PFSK-1 (cell line): ENCODE measurements at regions not wholly inside any gene's neighbourhood (a gene's known extent, or its start where the extent isn't known, plus 50 kb on each side); places are given as distances from the start of the nearest gene placed in this dataset.

Experiments
- FOXP2 ChIP-seq: optimal IDR thresholded peaks from 2 replicates; pipeline ENCODE3; 2011; ENCODE audit warnings: borderline replicate concordance, control low read depth, inconsistent platforms; ENCODE audit not compliant: insufficient read depth; ENCODE audit errors: extremely low read length, extremely low read depth
- POLR2AphosphoS5 ChIP-seq: IDR thresholded peaks from 2 replicates; pipeline ENCODE4 v1.6.1; 2012; ENCODE audit warnings: low read depth, mild to moderate bottlenecking, control low read depth, low read length, moderate library complexity
- REST ChIP-seq, 2 experiments: IDR thresholded peaks; 2 replicates each; pipeline versions ENCODE4 v1.6.1 to v1.8.0; 2011 to 2012; ENCODE audit warnings: low read depth in 2 of 2, low read length in 2 of 2, control low read depth in 1 of 2, inconsistent platforms in 1 of 2, mild to moderate bottlenecking in 1 of 2, moderate library complexity in 1 of 2; ENCODE audit not compliant: insufficient read depth in 1 of 2
- SIN3A ChIP-seq: IDR thresholded peaks from 2 replicates; pipeline ENCODE4 v1.6.1; 2012; ENCODE audit warnings: mild to moderate bottlenecking, low read length, moderate library complexity, borderline replicate concordance; ENCODE audit not compliant: insufficient read depth
- TAF1 ChIP-seq: IDR thresholded peaks from 2 replicates; pipeline ENCODE4 v1.6.1; 2012; ENCODE audit warnings: low read length, control low read depth, borderline replicate concordance; ENCODE audit not compliant: insufficient read depth

DNA sequence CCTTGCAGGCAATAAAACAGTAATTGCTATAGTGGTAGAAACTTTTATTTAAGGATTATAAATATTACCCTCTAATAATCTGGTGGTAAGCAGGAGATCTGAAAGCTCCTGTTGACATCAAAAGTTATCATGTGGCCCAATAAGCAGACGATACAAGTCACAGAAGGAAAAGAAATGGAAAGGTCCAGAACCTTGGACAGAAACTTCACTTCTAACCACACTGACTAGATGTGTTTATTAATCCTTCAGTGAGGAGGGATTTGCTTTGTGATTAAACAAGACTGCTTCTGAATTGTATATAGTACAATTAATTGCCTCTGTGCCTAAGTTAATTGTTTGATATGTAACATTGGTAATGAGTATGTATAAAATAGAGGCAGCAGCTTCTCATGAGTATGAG, 652.7 kb upstream of the MIS18BP1 start:
- no peak for TF ChIP-seq TAF1
- no peak for TF ChIP-seq REST (IDR thresholded peaks at IDR 0.05; ENCODE audit: insufficient read depth in 1 of 2, low read depth in 2 of 2, low read length in 2 of 2)
- TF ChIP-seq FOXP2, result no peak
- TF ChIP-seq POLR2AphosphoS5, result no peak
- no peak for TF ChIP-seq SIN3A

DNA sequence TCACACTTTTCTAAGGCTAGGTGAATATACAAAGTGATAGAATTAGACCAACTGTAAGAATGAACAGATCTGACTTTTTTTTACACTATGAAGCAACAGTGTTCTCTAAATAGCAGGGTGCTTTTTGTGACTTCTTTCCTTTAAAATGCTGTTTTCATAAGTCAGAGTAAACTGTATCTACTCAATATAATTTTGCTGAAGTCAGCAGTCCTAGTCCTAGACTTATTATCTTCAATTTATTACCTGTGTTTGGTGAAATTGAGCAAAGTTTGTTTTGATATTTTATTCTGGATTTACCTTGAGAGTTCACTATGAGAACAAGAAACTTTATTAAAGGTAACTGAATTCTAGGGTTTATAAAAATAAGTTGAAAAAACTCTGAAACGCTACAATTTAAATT, 651.3 kb upstream of the MIS18BP1 start:
- TF ChIP-seq FOXP2 (no peak), REST (IDR thresholded peaks at IDR 0.05; ENCODE audit: insufficient read depth in 1 of 2, low read depth in 2 of 2, low read length in 2 of 2) (no peak), SIN3A (no peak), TAF1 (no peak), POLR2AphosphoS5 (no peak)

GRCh38 chr14:45902241-45902640, 649.2 kb upstream of the MIS18BP1 start:
- TF ChIP-seq FOXP2, result no peak
- TF ChIP-seq TAF1, result no peak
- TF ChIP-seq REST (IDR thresholded peaks at IDR 0.05; ENCODE audit: insufficient read depth in 1 of 2, low read depth in 2 of 2, low read length in 2 of 2), result no peak
- TF ChIP-seq SIN3A, result no peak

- TF ChIP-seq POLR2AphosphoS5, result no peak
Observed at GRCh38 chr14:45897439-45897838, 644.4 kb upstream of the MIS18BP1 start.

GRCh38 chr14:45893127-45893526, 640.1 kb upstream of the MIS18BP1 start:
- TF ChIP-seq REST (IDR thresholded peaks at IDR 0.05; ENCODE audit: insufficient read depth in 1 of 2, low read depth in 2 of 2, low read length in 2 of 2), result no peak
- TF ChIP-seq POLR2AphosphoS5, result no peak
- TF ChIP-seq SIN3A, result no peak
- TF ChIP-seq FOXP2, result no peak
- no peak for TF ChIP-seq TAF1
